H1 (cell line): ENCODE measurements at regions not wholly inside any gene's neighbourhood (a gene's known extent, or its start where the extent isn't known, plus 50 kb on each side); places are given as distances from the start of the nearest gene placed in this dataset.

Source experiments
- CTCF ChIA-PET: fragments of 300-600 bp; sonication (Branson Sonifier 250); formaldehyde crosslinking; loops from one replicate; lab custom pipeline; 2021; ENCODE audit not compliant: partially characterized antibody; lab: Charles Lee
- POLR2A ChIA-PET: fragments of 300-600 bp; sonication (Branson Sonifier 250); formaldehyde crosslinking; loops from one replicate; lab custom pipeline; 2021; ENCODE audit warnings: inconsistent platforms; ENCODE audit not compliant: partially characterized antibody; lab: Charles Lee
- DNase-seq, 2 experiments: peaks; one replicate each; pipeline versions ENCODE4 v3.0.0 to v3.0.0-alpha.2; 2010 to 2022; ENCODE audit warnings: low spot score in 2 of 2, low read depth in 1 of 2, mixed read lengths in 1 of 2
- FAIRE-seq: peaks from 2 replicates; lab custom pipeline; 2011; peaks lifted over from hg19 to GRCh38; lab: Jason Lieb, UNC
- H2AFZ ChIP-seq: 2 replicates; pipeline ENCODE4 v1.8.1; 2012; ENCODE audit warnings: low read length, inconsistent platforms
- H2AK5ac ChIP-seq: 2 replicates; pipeline ENCODE4 v1.6.1; 2013; ENCODE audit warnings: low read depth, low read length
- H2BK120ac ChIP-seq: replicated peaks from 2 replicates; pipeline ENCODE3; 2013; ENCODE audit warnings: low read depth, low read length, inconsistent platforms
- H2BK12ac ChIP-seq: 2 replicates; pipeline ENCODE4 v1.6.1; 2013; ENCODE audit warnings: low read depth, low read length
- H2BK15ac ChIP-seq: 2 replicates; pipeline ENCODE4 v1.6.1; 2013; ENCODE audit warnings: low read length
- H2BK20ac ChIP-seq: 2 replicates; pipeline ENCODE4 v1.6.1; 2013; ENCODE audit warnings: low read length
- H2BK5ac ChIP-seq: 2 replicates; pipeline ENCODE4 v1.6.1; 2013; ENCODE audit warnings: low read depth, low read length
- H3K14ac ChIP-seq: 2 replicates; pipeline ENCODE4 v1.6.1; 2013; ENCODE audit warnings: inconsistent platforms; ENCODE audit not compliant: insufficient read length
- H3K18ac ChIP-seq: 2 replicates; pipeline ENCODE4 v1.6.1; 2013; ENCODE audit warnings: low read length; ENCODE audit errors: extremely low read depth
- H3K23ac ChIP-seq: 2 replicates; pipeline ENCODE4 v1.6.1; 2013; ENCODE audit warnings: inconsistent platforms; ENCODE audit not compliant: insufficient read length
- H3K23me2 ChIP-seq: 2 replicates; pipeline ENCODE4 v1.6.1; 2013; ENCODE audit warnings: low read depth, low read length
- H3K27ac ChIP-seq: 2 replicates; pipeline ENCODE4 v1.6.1; 2011; ENCODE audit warnings: low read depth, low read length, inconsistent platforms
- H3K27me3 ChIP-seq, 4 experiments: replicated peaks in 1 of 4; 1 replicate in 1 of 4; 2 replicates in 3 of 4; pipeline versions ENCODE4 v1.6.1 to v1.8.1; 2011 to 2013; ENCODE audit warnings: low read length in 3 of 4, mild to moderate bottlenecking in 3 of 4, inconsistent platforms in 2 of 4, mixed read lengths in 2 of 4, moderate library complexity in 1 of 4; ENCODE audit not compliant: control insufficient read depth in 3 of 4, insufficient read depth in 3 of 4; ENCODE audit errors: extremely low read depth in 1 of 4
- H3K36me3 ChIP-seq, 4 experiments: 2 replicates each; pipeline versions ENCODE4 v1.6.1 to v1.8.1; 2011 to 2013; ENCODE audit warnings: mild to moderate bottlenecking in 4 of 4, low read length in 3 of 4, moderate library complexity in 2 of 4, control low read depth in 1 of 4, inconsistent platforms in 1 of 4; ENCODE audit not compliant: insufficient read depth in 4 of 4, control insufficient read depth in 2 of 4
- H3K4ac ChIP-seq: replicated peaks from 2 replicates; pipeline ENCODE3; 2013; ENCODE audit warnings: low read length, low read depth, mixed read lengths, inconsistent platforms; ENCODE audit not compliant: insufficient read length
- H3K4me1 ChIP-seq, 4 experiments: replicated peaks in 1 of 4; 1 replicate in 1 of 4; 2 replicates in 3 of 4; pipeline versions ENCODE4 v1.6.1 to v1.8.1; 2011 to 2013; ENCODE audit warnings: low read length in 3 of 4, inconsistent platforms in 2 of 4, mixed read lengths in 1 of 4; ENCODE audit not compliant: insufficient read depth in 4 of 4, control insufficient read depth in 3 of 4
- H3K4me2 ChIP-seq, 2 experiments: 2 replicates each; pipeline versions ENCODE4 v1.6.1 to v1.8.1; 2011 to 2013; ENCODE audit warnings: low read depth in 2 of 2, low read length in 2 of 2, control low read depth in 1 of 2, inconsistent platforms in 1 of 2, mild to moderate bottlenecking in 1 of 2; ENCODE audit not compliant: insufficient read depth in 1 of 2
- H3K4me3 ChIP-seq, 4 experiments: fragments of 200-600, 300-600 bp in 1 of 4; sonication (generic), shearing (Covaris generic), sonication (Bioruptor Twin) in 1 of 4; 2 replicates each; pipeline versions ENCODE4 v1.5.1 to v1.8.1; 2011 to 2016; ENCODE audit warnings: low read length in 4 of 4, low read depth in 3 of 4, control low read depth in 2 of 4, inconsistent platforms in 2 of 4, mild to moderate bottlenecking in 2 of 4, mixed read lengths in 1 of 4, moderate library complexity in 1 of 4; ENCODE audit not compliant: insufficient read depth in 2 of 4; ENCODE audit errors: extremely low read depth in 1 of 4
- H3K56ac ChIP-seq: replicated peaks from 2 replicates; pipeline ENCODE3; 2013; ENCODE audit warnings: low read depth, mild to moderate bottlenecking, mixed read lengths, low read length, inconsistent platforms; ENCODE audit not compliant: insufficient read length
- H3K79me1 ChIP-seq: 2 replicates; pipeline ENCODE4 v1.6.1; 2013; ENCODE audit warnings: low read depth, low read length, control low read depth
- H3K79me2 ChIP-seq, 2 experiments: 2 replicates each; pipeline versions ENCODE4 v1.6.1 to v1.8.1; 2012 to 2013; ENCODE audit warnings: low read length in 2 of 2, mild to moderate bottlenecking in 2 of 2, inconsistent platforms in 1 of 2; ENCODE audit not compliant: insufficient read depth in 2 of 2, control insufficient read depth in 1 of 2
- H3K9ac ChIP-seq, 4 experiments: replicated peaks in 1 of 4; 1 replicate in 1 of 4; 2 replicates in 3 of 4; pipeline versions ENCODE4 v1.6.1 to v1.8.1; 2011 to 2013; ENCODE audit warnings: low read depth in 3 of 4, low read length in 3 of 4, control low read depth in 2 of 4, mild to moderate bottlenecking in 2 of 4, moderate library complexity in 2 of 4, inconsistent platforms in 1 of 4; ENCODE audit errors: extremely low read depth in 1 of 4
- H3K9me3 ChIP-seq, 2 experiments: 2 replicates each; pipeline versions ENCODE4 v1.6.1 to v1.8.1; 2012 to 2013; ENCODE audit warnings: mild to moderate bottlenecking in 2 of 2, moderate library complexity in 2 of 2, control low read depth in 1 of 2, inconsistent platforms in 1 of 2, low read depth in 1 of 2, low read length in 1 of 2, mixed read lengths in 1 of 2; ENCODE audit not compliant: insufficient read depth in 2 of 2
- H4K20me1 ChIP-seq, 2 experiments: replicated peaks in 1 of 2; 2 replicates each; pipeline versions ENCODE3 to v1.8.1; 2011 to 2013; ENCODE audit warnings: inconsistent platforms in 2 of 2, low read length in 2 of 2, mild to moderate bottlenecking in 1 of 2; ENCODE audit not compliant: insufficient read depth in 2 of 2, control insufficient read depth in 1 of 2
- H4K5ac ChIP-seq: 2 replicates; pipeline ENCODE4 v1.6.1; 2013; ENCODE audit warnings: low read length, low read depth, mixed read lengths, inconsistent platforms; ENCODE audit not compliant: insufficient read length
- H4K8ac ChIP-seq: 2 replicates; pipeline ENCODE4 v1.8.0; 2013; ENCODE audit warnings: mild to moderate bottlenecking, moderate library complexity, low read length, inconsistent platforms; ENCODE audit not compliant: insufficient read depth; ENCODE audit errors: extremely low read depth
- H4K91ac ChIP-seq: replicated peaks from 2 replicates; pipeline ENCODE3; 2013; ENCODE audit warnings: low read length, mixed read lengths, inconsistent platforms; ENCODE audit not compliant: insufficient read length
- NRF1 ChIP-seq: IDR thresholded peaks from 2 replicates; pipeline ENCODE4 v1.6.1; 2011; ENCODE audit warnings: mild to moderate bottlenecking, low read depth, low read length, improper control_type of control experiment
- RBBP5 ChIP-seq: IDR thresholded peaks from 2 replicates; pipeline ENCODE4 v1.7.1; 2012; ENCODE audit warnings: low read depth, mild to moderate bottlenecking, inconsistent platforms, low read length, moderate library complexity, borderline replicate concordance
- SIX5 ChIP-seq: IDR thresholded peaks from 2 replicates; pipeline ENCODE4 v1.6.1; 2011; ENCODE audit warnings: mild to moderate bottlenecking, low read depth, low read length
- SUZ12 ChIP-seq: fragments of 200-600 bp; sonication (generic); IDR thresholded peaks from 2 replicates; pipeline ENCODE4 v1.6.1; 2012; ENCODE audit warnings: mild to moderate bottlenecking, inconsistent platforms, low read length, moderate library complexity, mixed read lengths
- YY1 ChIP-seq: IDR thresholded peaks from 2 replicates; pipeline ENCODE4 v1.6.1; 2011; ENCODE audit warnings: low read depth, mild to moderate bottlenecking, low read length

DNA sequence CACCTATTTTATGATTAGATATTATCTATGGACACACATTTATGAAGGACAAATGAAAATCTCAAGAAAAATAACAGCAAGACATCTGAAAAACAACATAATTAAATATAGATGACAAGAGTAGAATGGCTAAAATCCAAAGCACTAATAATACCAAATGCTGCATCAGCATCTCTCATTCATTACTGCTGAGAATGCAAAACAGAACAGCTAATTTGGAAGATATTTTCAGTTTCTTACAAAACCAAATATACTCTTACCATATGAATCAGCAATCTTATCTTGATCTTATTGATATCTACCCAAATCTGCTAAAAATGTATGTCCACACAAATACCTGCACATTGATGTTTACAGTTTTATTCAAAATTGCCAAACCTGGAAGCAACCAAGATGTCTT is 829.1 kb upstream of the MIR17HG start:
- POLR2A ChIA-PET: no interaction called here

More for the DNA sequence above, 829.1 kb upstream of the MIR17HG start:
- Histone ChIP-seq H2BK120ac (no peak overlapping the region), H3K4me2 (no peak overlapping the region), H3K27ac (no peak overlapping the region), H3K23me2 (no peaks in the 10 kb centered on the region), H3K79me1 (no peaks in the 10 kb centered on the region), H3K4me3 (no peak overlapping the region), H3K18ac (no peak overlapping the region), H2AK5ac (no peak overlapping the region), H3K9me3 (no peaks in the 10 kb centered on the region), H3K9ac (no peak overlapping the region), H3K27me3 (no peaks in the 10 kb centered on the region), H4K20me1 (no peaks in the 10 kb centered on the region), H3K79me2 (no peaks in the 10 kb centered on the region), H2BK15ac (no peak overlapping the region), H3K36me3 (no peaks in the 10 kb centered on the region), H2BK12ac (no peak overlapping the region), H3K4me1 (no peaks in the 10 kb centered on the region), H3K23ac (no peak overlapping the region), H4K8ac (no peak overlapping the region), H4K91ac (no peak overlapping the region), H2BK20ac (no peak overlapping the region), H3K14ac (no peak overlapping the region), H3K4ac (no peak overlapping the region), H4K5ac (no peak overlapping the region), H2BK5ac (no peak overlapping the region), H2AFZ (no peak overlapping the region), H3K56ac (no peak overlapping the region)
- CTCF ChIA-PET: interaction anchor here (1.3 kb wide), 1 partner anchor 17 kb away, joined by 3 read pairs; no protein-coding TSS in a partner anchor
- TF ChIP-seq SUZ12: no peak
- TF ChIP-seq YY1: no peak
- no peak for TF ChIP-seq NRF1
- no peak for TF ChIP-seq SIX5
- TF ChIP-seq RBBP5: no peak
- DNase-seq: no peak
- no peak for FAIRE-seq
